SK-N-SH (cell line): ENCODE measurements at regions not wholly inside any gene's neighbourhood (a gene's known extent, or its start where the extent isn't known, plus 50 kb on each side); places are given as distances from the start of the nearest gene placed in this dataset.

ENCODE experiments used
- CTCF ChIA-PET: fragments of 300-600, 350-600 bp; formaldehyde crosslinking; extraction: SDS; loops from one replicate; lab custom pipeline; 2021; lab: Yijun Ruan, JAX
- POLR2A ChIA-PET: fragments of 350-600 bp; sonication (Branson Sonifier 250); formaldehyde crosslinking; extraction: SDS; loops from one replicate; lab custom pipeline; 2020; ENCODE audit warnings: antibody characterized with exemption, inconsistent platforms; lab: Yijun Ruan, JAX
- DNase-seq: peaks from one replicate; pipeline ENCODE4 v3.0.0; 2012
- H2AFZ ChIP-seq: fragments of 200-600 bp; sonication (generic); 2 replicates; pipeline ENCODE4 v1.8.1; 2016; ENCODE audit warnings: antibody characterized with exemption, mild to moderate bottlenecking, low read depth
- H3F3A ChIP-seq: fragments of 200-600 bp; sonication (generic); replicated peaks from 2 replicates; pipeline ENCODE3; 2016; ENCODE audit warnings: antibody characterized with exemption, mild to moderate bottlenecking; ENCODE audit not compliant: insufficient read depth
- H3K27ac ChIP-seq, 2 experiments: fragments of 200-500 bp in 1 of 2; fragments of 200-600 bp in 1 of 2; sonication (Bioruptor generic) in 1 of 2; sonication (generic), shearing (Covaris generic) in 1 of 2; 2 replicates each; pipeline versions ENCODE4 v1.5.1 to v1.6.1; 2014 to 2016; ENCODE audit warnings: low read depth in 2 of 2, inconsistent platforms in 1 of 2, low read length in 1 of 2, mild to moderate bottlenecking in 1 of 2, mixed read lengths in 1 of 2
- H3K27me3 ChIP-seq: fragments of 200-600 bp; sonication (generic), shearing (Covaris generic); 2 replicates; pipeline ENCODE4 v1.6.1; 2016; ENCODE audit warnings: mixed run types; ENCODE audit not compliant: insufficient read depth
- H3K36me3 ChIP-seq, 2 experiments: fragments of 200-500 bp in 1 of 2; fragments of 200-600 bp in 1 of 2; sonication (Bioruptor generic) in 1 of 2; sonication (generic) in 1 of 2; replicated peaks in 1 of 2; 2 replicates each; pipeline versions ENCODE3 to v1.5.1; 2014 to 2016; ENCODE audit warnings: low read length in 1 of 2, mild to moderate bottlenecking in 1 of 2; ENCODE audit not compliant: insufficient read depth in 2 of 2, control insufficient read depth in 1 of 2
- H3K4me1 ChIP-seq, 2 experiments: fragments of 200-500 bp in 1 of 2; fragments of 200-600 bp in 1 of 2; sonication (Bioruptor generic) in 1 of 2; sonication (generic), shearing (Covaris generic) in 1 of 2; 2 replicates each; pipeline versions ENCODE4 v1.5.1 to v1.6.1; 2014 to 2016; ENCODE audit warnings: low read depth in 1 of 2, low read length in 1 of 2, mixed run types in 1 of 2; ENCODE audit not compliant: insufficient read depth in 2 of 2, control insufficient read depth in 1 of 2
- H3K4me2 ChIP-seq: fragments of 200-600 bp; sonication (generic), shearing (Covaris generic); 2 replicates; pipeline ENCODE4 v1.6.1; 2017; ENCODE audit warnings: mixed run types
- H3K4me3 ChIP-seq, 2 experiments: fragments of 200-500 bp in 1 of 2; fragments of 200-600 bp in 1 of 2; sonication (Bioruptor generic) in 1 of 2; sonication (generic), shearing (Covaris generic) in 1 of 2; 2 replicates each; pipeline versions ENCODE4 v1.5.1 to v1.8.1; 2014 to 2016; ENCODE audit warnings: low read depth in 2 of 2, inconsistent platforms in 1 of 2, low read length in 1 of 2, mild to moderate bottlenecking in 1 of 2, mixed read lengths in 1 of 2, moderate library complexity in 1 of 2
- H3K79me2 ChIP-seq: fragments of 200-600 bp; sonication (generic); 2 replicates; pipeline ENCODE4 v1.8.1; 2017; ENCODE audit warnings: mild to moderate bottlenecking; ENCODE audit not compliant: insufficient read depth
- H3K9ac ChIP-seq: fragments of 200-600 bp; sonication (generic); 2 replicates; pipeline ENCODE4 v1.6.1; 2017; ENCODE audit warnings: mixed run types
- H3K9me2 ChIP-seq: fragments of 200-600 bp; sonication (generic); 2 replicates; pipeline ENCODE4 v1.6.1; 2017; ENCODE audit warnings: mixed run types
- H3K9me3 ChIP-seq: fragments of 200-600 bp; sonication (generic); 2 replicates; pipeline ENCODE4 v1.6.1; 2017; ENCODE audit warnings: mixed run types, mild to moderate bottlenecking, moderate library complexity
- H4K20me1 ChIP-seq: fragments of 200-600 bp; sonication (generic); 2 replicates; pipeline ENCODE4 v1.6.1; 2017; ENCODE audit warnings: mild to moderate bottlenecking, mixed run types; ENCODE audit not compliant: insufficient read depth
- CHD2 ChIP-seq: fragments of 150-350 bp; IDR thresholded peaks from 2 replicates; pipeline ENCODE4 v1.6.1; 2018; ENCODE audit warnings: low read length; ENCODE audit not compliant: partially characterized antibody
- ELF1 ChIP-seq: IDR thresholded peaks from 2 replicates; pipeline ENCODE4 v1.4.0; 2012
- EZH2phosphoT487 ChIP-seq: fragments of 200-600 bp; sonication (generic); IDR thresholded peaks from 2 replicates; pipeline ENCODE4 v1.6.1; 2017; ENCODE audit warnings: low read depth, mixed run types, mild to moderate bottlenecking, antibody characterized with exemption, moderate library complexity, borderline replicate concordance
- GABPA ChIP-seq: IDR thresholded peaks from 2 replicates; pipeline ENCODE4 v1.4.0; 2012; ENCODE audit warnings: low read depth, mild to moderate bottlenecking
- GATA2 ChIP-seq: sonication (generic); formaldehyde crosslinking; IDR thresholded peaks from 2 replicates; pipeline ENCODE4 v1.5.0; 2020; ENCODE audit warnings: mild to moderate bottlenecking, missing genetic modification reagents
- IRF3 ChIP-seq: fragments of 150-350 bp; IDR thresholded peaks from 2 replicates; pipeline ENCODE4 v1.6.1; 2016; ENCODE audit warnings: mild to moderate bottlenecking, low read depth, low read length
- MEF2A ChIP-seq: IDR thresholded peaks from 2 replicates; pipeline ENCODE4 v1.4.0; 2012; ENCODE audit warnings: low read depth, borderline replicate concordance
- MXI1 ChIP-seq: IDR thresholded peaks from 2 replicates; pipeline ENCODE4 v1.6.1; 2012; ENCODE audit warnings: mild to moderate bottlenecking, low read depth, low read length, improper control_type of control experiment
- NRF1 ChIP-seq: IDR thresholded peaks from 2 replicates; pipeline ENCODE4 v1.6.1; 2012; ENCODE audit warnings: low read depth, mild to moderate bottlenecking, low read length
- POLR2AphosphoS5 ChIP-seq: IDR thresholded peaks from 2 replicates; pipeline ENCODE4 v1.6.1; 2012; ENCODE audit warnings: low read depth, low read length
- RAD21 ChIP-seq: IDR thresholded peaks from 2 replicates; pipeline ENCODE4 v1.6.1; 2012; ENCODE audit warnings: mild to moderate bottlenecking, low read length
- RCOR1 ChIP-seq: fragments of 150-350 bp; IDR thresholded peaks from 2 replicates; pipeline ENCODE4 v1.6.1; 2017; ENCODE audit warnings: antibody characterized with exemption, low read length
- RXRA ChIP-seq: IDR thresholded peaks from 2 replicates; pipeline ENCODE4 v1.4.0; 2012; ENCODE audit warnings: low read depth, mild to moderate bottlenecking, borderline replicate concordance
- SMC3 ChIP-seq: IDR thresholded peaks from 2 replicates; pipeline ENCODE4 v1.6.1; 2012; ENCODE audit warnings: low read depth, low read length, improper control_type of control experiment
- TAF1 ChIP-seq: IDR thresholded peaks from 2 replicates; pipeline ENCODE4 v1.6.1; 2012; ENCODE audit warnings: low read depth, mild to moderate bottlenecking, low read length, moderate library complexity, borderline replicate concordance
- WGBS: methylation state at CpG from one replicate; pipeline ENCODE4 v1.1.6; 2017; ENCODE audit warnings: low lambda C conversion rate; 5-methylcytosine and 5-hydroxymethylcytosine counted together
- TF ChIP-seq, protein P1 (sequence below): fragments of 200-600 bp; sonication (generic); IDR thresholded peaks from 2 replicates; pipeline ENCODE4 v1.6.1; 2017; ENCODE audit warnings: antibody characterized with exemption, mild to moderate bottlenecking, moderate library complexity
- TF ChIP-seq, protein P2 (sequence below): IDR thresholded peaks from 2 replicates; pipeline ENCODE4 v1.4.0; 2012; ENCODE audit warnings: low read depth, borderline replicate concordance
- TF ChIP-seq, protein P3 (sequence below): IDR thresholded peaks from 2 replicates; pipeline ENCODE4 v1.4.0; 2012; ENCODE audit warnings: low read depth

DNA sequence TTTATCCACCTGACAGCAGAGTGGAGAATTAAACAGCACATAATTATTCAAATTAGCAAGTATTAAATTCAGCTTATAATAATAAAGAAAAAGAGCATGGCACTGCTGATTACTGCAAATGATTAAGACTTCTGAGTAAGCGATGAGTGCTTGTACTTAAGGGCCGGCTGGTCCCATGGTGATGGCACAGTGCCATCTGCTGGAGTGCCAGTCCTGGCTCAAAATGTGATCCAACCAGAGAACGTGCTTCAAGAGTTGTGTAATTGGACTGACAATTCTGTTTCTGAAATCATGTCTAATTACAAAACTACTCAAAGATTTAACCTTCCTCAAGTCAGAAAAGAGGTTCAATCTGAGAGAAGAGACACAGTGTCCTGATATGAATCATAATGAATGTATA, 181.6 kb upstream of the RGS17 start:
- no peaks in the 10 kb centered on the region for H4K20me1 ChIP-seq
- H3K4me3 ChIP-seq = no peak overlapping the region
- no peak overlapping the region for H2AFZ ChIP-seq
- H3F3A ChIP-seq = no peaks in the 10 kb centered on the region
- H3K4me1 ChIP-seq = peaks cover 0 to 8% of the 10 kb centered on the region in 2 experiments; a peak in 3 of 4 replicates
- WGBS = 7% methylated on average over 3 of the region's 3 CpGs
- CTCF ChIA-PET = interaction anchor here (0.6 to 2.4 kb wide), 26 partner anchors 11 to 731 kb away, joined by 3 to 34 read pairs (median 4); no protein-coding TSS in a partner anchor
- no peaks in the 10 kb centered on the region for H3K36me3 ChIP-seq
- H3K27me3 ChIP-seq = no peaks in the 10 kb centered on the region
- TF ChIP-seq, protein P1, sequence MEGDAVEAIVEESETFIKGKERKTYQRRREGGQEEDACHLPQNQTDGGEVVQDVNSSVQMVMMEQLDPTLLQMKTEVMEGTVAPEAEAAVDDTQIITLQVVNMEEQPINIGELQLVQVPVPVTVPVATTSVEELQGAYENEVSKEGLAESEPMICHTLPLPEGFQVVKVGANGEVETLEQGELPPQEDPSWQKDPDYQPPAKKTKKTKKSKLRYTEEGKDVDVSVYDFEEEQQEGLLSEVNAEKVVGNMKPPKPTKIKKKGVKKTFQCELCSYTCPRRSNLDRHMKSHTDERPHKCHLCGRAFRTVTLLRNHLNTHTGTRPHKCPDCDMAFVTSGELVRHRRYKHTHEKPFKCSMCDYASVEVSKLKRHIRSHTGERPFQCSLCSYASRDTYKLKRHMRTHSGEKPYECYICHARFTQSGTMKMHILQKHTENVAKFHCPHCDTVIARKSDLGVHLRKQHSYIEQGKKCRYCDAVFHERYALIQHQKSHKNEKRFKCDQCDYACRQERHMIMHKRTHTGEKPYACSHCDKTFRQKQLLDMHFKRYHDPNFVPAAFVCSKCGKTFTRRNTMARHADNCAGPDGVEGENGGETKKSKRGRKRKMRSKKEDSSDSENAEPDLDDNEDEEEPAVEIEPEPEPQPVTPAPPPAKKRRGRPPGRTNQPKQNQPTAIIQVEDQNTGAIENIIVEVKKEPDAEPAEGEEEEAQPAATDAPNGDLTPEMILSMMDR = peak; percentile 57
- TF ChIP-seq SMC3 = peak; percentile 75
- no peak for TF ChIP-seq GATA2 (CRISPR knock-in tag)
- TF ChIP-seq EZH2phosphoT487 = no peak
- no peak for TF ChIP-seq RXRA
- peak; percentile 43; the same call in 1 of the 2 replicates for TF ChIP-seq RCOR1
- peak; percentile 88 for TF ChIP-seq RAD21
- no peak for TF ChIP-seq CHD2
- TF ChIP-seq, all 33 proteins: peak for 4
- peak; percentile 75 for DNase-seq
- Histone ChIP-seq H3K9me3 (no peaks in the 10 kb centered on the region), H3K9ac (no peak overlapping the region), H3K79me2 (no peaks in the 10 kb centered on the region), H3K27ac (peak overlapping the region in 1 of 2 experiments; percentile 22; a peak in 1 of 4 replicates), H3K9me2 (no peaks in the 10 kb centered on the region), H3K4me2 (no peak overlapping the region)
- POLR2A ChIA-PET = no interaction called here

DNA sequence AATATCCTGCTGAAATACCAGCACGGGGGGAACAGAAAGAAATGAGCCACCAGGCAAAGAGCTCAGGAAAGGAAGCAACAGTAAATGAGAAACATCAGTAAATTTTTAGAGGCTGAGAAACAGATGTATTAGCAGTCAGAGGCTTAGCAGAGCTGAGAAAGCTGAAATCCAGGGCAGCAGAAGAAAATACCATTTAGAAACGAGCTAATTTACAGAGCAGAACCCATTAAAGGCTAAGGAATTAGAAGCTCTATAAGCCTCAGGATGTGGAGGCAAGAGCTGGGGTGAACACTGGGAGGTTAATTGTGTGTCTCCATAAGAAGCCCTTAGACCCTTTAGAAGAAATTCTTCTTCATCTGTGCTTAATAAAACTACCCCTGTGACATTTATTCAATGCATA, 178.6 kb upstream of the RGS17 start:
- no peak overlapping the region for H3K4me2 ChIP-seq
- H3K36me3 ChIP-seq = no peaks in the 10 kb centered on the region
- H3F3A ChIP-seq = no peaks in the 10 kb centered on the region
- H3K27ac ChIP-seq = no peak overlapping the region
- no peaks in the 10 kb centered on the region for H3K9me3 ChIP-seq
- DNase-seq = no peak
- H3K9ac ChIP-seq = no peak overlapping the region
- WGBS = 16% methylated on average over 2 of the region's 2 CpGs
- CTCF ChIA-PET = interaction anchor here (1.0 to 2.8 kb wide), 3 partner anchors 9 to 79 kb away, joined by 3 to 8 read pairs (median 4); no protein-coding TSS in a partner anchor
- no peaks in the 10 kb centered on the region for H3K27me3 ChIP-seq
- POLR2A ChIA-PET = no interaction called here
- H3K4me1 ChIP-seq = peaks cover 0 to 8% of the 10 kb centered on the region in 2 experiments; a peak in 3 of 4 replicates
- H4K20me1 ChIP-seq = no peaks in the 10 kb centered on the region
- H3K79me2 ChIP-seq = no peaks in the 10 kb centered on the region
- TF ChIP-seq RXRA (no peak), ELF1 (no peak), POLR2AphosphoS5 (no peak), IRF3 (no peak), MXI1 (no peak), NRF1 (no peak), MEF2A (no peak), GABPA (no peak), TAF1 (no peak)
- TF ChIP-seq, protein P2, sequence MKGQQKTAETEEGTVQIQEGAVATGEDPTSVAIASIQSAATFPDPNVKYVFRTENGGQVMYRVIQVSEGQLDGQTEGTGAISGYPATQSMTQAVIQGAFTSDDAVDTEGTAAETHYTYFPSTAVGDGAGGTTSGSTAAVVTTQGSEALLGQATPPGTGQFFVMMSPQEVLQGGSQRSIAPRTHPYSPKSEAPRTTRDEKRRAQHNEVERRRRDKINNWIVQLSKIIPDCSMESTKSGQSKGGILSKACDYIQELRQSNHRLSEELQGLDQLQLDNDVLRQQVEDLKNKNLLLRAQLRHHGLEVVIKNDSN = no peak
- TF ChIP-seq, protein P3, sequence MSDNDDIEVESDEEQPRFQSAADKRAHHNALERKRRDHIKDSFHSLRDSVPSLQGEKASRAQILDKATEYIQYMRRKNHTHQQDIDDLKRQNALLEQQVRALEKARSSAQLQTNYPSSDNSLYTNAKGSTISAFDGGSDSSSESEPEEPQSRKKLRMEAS = no peak
- H3K4me3 ChIP-seq = no peak overlapping the region
- H2AFZ ChIP-seq = no peak overlapping the region
- H3K9me2 ChIP-seq = no peaks in the 10 kb centered on the region
